Fibroblast of skin of abdomen (primary cell): ENCODE measurements at regions not wholly inside any gene's neighbourhood (a gene's known extent, or its start where the extent isn't known, plus 50 kb on each side); places are given as distances from the start of the nearest gene placed in this dataset.
A peak's percentile ranks its signal among the peaks of the same experiment; 100 is the strongest.

Source experiments
- DNase-seq: peaks from one replicate; pipeline ENCODE4 v3.0.0-alpha.2; 2013

DNA sequence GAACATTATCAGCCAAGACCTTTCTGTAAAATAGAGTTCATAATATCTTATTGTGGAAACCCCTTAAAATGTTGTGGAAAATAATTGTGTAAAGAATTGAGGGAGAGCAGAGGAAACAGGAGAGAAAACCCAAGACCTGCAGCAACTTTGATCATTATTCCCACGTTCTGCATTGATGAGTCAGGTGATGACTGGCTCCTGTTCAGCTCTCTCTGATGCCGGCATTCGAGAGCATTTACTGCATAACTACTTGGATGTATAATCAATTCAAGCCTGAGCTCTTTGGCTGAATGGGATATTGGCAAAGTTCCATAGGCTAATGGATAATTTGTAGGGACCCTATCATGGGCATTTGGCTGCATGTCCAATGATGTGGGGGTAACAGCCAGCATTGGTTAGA is 176.3 kb upstream of the ARID2 start:
- DNase-seq: no peak

DNA sequence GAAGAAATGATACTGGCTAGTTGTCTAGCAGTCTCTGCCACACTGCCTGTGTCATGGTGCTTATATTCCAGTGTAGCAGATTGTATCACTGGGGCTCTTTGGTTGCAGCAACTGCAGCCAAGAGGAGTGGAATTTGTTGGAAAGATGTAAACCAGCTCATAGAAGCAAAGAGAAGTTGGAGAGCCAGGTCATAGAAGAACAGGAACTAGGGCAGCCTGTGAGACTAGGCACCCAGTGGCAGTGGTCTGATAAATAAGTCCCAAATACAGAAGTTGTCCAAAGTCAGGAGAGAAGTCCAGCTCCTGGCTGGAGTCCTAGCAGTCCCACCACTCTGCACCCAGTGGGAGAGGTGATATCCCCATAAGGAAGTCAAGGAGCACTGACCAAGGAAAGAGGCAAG is 172.5 kb upstream of the ARID2 start:
- DNase-seq: no peak

DNA sequence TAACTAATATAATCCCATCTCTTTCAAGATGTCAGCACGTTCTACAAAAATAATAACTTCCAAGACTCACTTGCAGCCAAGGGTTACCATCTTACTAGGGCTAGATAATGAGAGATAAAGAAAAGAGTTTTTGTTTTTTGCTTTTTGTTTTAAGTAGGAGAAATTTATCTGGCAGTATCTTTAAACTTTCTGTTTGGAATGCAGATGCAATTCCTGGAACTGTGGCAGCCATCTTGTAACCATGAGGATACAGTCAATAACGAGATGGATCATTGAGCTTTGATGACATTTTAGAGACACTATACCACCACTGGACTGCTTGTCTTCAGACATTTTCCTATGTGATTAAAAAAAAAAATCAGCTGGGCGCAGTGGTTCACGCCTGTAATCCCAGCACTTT is 171.2 kb upstream of the ARID2 start:
- DNase-seq: no peak

DNA sequence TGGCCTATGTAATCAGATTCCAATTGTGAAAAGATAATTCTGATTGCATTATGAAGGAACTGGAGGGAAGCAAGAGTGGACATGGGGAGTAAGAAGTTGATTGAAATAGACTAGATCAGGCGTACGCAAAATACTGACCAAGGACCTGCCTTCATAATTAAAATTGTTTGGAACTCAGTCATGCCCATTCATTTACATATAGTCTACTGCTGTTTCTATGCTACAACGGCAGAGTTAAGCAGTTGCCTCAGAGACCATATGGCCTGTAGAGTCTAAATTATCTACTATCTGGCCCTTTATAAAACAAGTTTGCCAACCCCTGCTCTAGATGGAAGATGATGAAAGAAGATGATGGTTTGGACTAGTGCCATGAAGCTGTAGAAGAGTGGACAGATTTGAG is 170.0 kb upstream of the ARID2 start:
- no peak for DNase-seq

DNA sequence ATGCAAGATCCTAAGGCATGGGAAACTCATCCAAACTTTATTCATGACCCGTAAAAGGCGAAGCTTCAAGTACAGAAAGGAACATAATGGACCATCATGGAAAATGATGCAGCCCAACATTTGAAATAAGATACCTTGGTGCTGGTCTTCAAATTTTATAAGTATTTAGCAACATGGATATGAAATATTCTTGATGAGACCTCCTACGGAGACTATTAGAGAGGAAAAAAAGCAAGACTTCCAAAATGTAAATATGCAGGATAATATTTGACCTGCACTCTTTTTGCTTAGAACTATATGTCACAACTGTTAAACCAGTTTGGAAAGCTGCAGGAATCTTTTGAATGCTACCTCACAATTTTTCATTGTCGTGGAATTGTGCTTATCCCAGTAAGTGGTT is 168.8 kb upstream of the ARID2 start:
- DNase-seq: no peak

DNA sequence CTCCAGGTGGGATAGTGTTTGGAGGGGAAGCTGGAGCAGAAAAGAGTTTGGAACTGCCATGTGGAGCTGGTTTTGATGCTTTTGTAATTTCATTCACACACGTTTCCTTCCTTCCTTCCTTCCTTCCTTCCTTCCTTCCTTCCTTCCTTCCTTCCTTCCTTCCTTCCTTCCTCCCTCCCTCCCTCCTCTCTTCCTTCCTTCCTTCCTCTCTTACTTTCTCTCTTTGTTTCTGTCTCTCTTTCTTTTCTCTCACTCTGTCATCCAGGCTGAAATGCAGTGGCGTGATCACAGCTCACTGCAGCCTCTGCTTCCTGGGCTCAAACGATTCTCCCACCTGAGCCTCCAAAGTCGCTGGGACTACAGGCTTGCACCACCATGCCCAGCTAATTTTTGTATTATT is 168.0 kb upstream of the ARID2 start:
- DNase-seq: no peak

DNA sequence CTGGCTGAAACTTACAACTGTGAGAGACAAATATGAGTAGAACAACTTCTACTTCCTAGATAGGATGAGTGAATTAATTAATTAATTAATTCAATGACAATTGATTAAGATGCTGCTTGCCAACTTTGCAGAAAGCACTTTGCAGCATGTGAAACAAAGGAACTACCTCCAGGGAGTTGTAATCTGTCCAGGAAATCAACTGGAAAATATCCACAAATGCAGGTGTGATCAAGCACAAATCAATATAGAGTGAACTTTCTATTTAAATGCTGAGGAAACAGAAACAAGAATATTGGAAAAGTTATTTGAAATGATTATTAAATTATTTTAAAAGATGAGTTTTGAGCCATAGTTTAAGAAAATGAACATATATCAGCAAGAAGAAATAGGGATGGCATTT is 163.9 kb upstream of the ARID2 start:
- no peak for DNase-seq

DNA sequence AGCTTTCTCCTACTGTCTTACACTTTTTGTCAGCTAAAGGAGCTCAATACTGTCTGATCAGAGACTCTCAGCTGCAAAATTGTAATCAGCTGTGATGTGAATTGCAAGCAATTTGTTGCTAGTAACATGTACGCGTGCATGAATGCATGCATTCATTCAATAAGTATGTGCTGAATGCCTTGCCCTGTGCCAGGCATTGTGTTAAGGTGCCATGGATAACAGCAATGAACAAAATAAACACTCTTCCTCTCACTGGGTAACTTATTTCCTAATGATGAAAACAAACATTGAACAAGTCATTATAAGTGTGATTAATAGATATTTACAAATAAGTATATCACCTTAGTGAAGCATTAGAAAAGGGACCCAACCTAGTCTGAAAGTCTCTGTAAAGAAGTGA is 163.2 kb upstream of the ARID2 start:
- no peak for DNase-seq

DNA sequence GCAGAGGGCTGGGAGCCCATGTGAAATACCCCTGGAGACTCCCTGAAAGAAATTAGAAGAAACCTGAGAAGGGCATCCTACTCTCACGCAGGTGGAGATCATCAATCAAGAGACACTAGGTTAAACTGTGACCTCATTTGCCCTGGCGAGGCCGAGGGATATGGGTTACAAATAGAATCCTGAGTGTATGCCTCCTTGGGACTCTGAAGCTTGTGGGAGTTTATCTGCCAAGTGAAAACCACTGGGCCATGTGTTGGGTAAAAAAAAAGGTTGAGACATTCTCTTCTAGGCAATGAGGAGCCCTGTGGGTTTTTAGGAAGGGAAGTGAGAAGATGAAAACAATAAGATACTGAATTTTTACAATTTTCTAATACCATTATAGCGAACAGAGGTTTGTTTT is 160.7 kb upstream of the ARID2 start:
- no peak for DNase-seq

DNA sequence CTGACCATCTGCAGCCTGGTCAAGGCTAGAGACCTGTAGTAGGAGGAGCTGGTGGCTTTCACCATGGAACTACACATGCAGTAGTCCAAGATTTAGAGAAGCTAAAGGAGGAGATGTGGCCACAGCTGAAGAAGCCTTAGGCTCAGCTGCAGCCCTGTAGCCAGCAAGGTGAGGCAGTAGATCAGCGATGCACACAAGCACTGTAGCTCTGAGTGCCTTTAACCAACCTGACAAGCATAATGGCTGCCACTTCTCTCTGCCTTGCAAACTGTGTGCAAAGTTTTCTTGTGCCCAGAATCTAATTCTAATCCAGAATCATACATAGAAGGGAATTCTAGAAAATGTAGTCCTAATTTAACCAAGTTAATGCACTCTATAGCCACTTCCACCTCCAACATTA is 159.0 kb upstream of the ARID2 start:
- DNase-seq: no peak

DNA sequence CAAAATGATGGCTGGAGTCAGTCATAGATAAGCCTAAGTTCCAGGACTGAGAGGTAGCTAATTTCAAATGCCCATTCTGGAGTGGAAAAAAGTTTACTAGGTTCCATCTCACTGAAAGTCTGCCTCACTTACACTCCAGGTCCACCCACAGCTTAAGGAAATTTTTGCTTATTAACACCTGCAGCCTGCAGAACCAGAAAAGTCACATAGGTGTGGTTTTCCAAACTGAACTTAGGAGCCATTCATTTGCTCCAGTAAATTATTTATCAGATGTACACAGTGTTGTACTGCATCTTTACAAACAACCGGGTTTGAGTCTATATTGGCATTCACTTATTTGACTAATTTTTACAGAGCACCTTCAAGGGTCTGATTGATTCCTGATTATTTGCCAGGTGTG is 157.4 kb upstream of the ARID2 start:
- no peak for DNase-seq

DNA sequence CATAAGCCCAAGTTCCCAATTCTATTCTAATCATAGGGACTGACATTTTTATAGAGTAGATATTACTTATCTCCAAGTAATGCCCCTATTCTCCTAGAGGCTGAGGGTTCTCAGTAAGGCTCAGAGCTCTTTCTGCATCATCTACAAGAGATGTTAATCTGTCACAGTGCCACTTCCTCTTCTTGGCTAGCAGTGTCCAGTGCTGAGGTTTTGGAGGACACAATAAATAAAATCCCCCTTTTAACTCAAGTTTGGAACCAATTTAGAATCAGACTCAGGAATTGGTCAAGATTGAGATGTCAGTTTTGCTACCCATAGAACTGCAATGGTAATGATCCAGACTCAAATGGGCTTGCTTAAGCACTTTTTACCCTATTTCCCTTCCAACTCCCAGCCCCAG is 154.1 kb upstream of the ARID2 start:
- no peak for DNase-seq

DNA sequence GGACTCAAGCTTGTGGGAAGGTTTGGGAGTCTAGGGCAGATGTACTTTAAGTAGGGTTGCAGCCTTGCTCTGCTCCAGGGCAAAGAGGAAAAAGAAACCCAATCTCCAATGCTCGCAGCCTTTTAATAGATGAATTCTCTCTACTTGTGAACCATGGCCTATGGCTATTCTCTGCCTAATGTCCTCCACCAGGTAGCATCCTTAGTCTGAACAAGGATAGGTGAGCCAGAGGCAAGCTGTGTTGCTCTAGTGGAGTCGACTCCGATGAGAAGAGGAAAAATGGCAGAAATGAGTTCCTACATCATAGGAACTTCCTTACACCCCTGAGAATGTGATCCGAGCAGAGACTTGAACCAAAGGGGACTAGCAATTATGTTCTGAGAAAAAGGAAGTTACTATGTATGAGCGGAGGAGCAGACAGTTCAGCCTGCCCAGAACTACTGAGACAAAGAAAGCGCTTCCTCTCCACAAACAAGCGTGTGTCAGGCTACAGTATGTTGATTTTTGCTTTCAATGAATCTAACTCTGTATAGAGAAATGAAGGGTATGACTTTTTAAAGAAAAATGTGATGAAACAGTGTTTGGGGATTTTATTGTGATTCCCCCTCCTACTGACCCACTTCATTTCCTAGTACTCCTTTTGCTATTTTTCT is 153.6 kb upstream of the ARID2 start:
- DNase-seq: no peak

DNA sequence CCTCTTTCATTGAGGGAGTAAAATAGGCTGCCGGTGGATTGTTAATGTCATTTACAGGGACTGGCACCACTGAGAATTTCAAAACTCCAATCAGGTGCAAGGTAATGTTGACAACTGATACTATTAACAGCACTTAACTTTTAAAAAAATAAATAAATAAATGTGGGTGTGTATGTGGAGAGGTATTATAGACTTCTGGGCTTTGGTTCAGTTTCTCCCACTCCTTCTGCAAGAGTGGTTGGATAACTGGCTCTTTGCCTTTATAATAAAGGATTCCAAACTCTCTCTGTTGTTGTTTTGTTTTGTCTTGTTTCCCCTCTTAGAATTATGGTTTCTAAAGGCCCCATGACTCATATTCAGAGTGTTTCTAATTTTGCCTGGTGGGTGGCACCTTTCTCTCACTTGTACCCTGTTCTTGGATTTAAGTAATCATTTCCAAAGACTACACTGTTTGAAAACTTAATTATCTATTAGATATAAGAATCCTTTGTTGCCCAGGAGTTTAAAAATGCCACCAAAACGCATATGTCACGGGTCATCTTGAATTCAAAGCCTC is 151.6 kb upstream of the ARID2 start:
- DNase-seq: no peak

DNA sequence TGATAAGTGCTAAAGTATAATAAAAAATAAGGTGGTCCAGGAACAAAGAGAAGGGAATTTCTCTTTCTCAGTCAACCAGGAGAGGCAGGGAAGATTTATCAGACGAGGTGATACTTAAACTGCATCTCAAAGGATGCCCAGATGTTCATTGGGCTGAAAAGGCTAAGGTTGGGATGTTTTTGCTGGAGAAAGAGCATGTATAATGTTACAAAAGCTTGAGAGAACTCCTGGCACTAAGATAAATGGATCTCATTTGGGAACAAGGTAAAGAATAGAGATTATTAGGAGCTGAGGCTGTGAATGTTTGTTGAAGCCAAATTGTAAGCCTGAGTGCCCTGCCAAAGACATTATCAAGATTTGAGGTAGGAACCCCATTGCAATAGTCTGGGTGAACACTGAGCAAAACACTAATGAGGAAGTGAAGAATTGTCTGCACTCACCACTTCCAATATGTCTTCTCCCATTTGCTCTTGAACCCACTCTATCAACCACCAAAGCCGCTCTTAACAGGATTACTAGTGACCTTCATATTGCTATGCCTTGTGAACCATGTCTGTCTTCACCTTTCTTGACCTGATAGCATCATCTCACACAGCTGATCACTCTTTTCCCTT is 149.0 kb upstream of the ARID2 start:
- DNase-seq: no peak

DNA sequence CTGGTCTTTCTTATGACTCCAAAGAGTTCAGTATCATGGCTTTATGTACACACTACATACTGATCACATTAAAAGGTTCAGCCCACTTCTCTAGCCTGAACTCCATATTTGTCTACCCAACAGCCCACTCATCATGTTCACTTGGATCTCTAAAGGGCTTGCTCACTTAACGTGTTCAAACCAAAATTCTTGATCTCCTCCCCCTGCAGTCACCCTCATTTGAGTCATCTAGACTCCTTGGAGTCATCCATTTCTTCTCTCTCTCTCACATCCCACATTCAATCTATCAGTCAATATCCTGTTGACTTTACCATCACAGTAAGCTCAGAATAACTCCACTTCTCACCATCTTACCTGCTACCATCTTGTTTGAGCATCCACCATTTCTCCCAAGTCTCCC is 148.4 kb upstream of the ARID2 start:
- DNase-seq: no peak

DNA sequence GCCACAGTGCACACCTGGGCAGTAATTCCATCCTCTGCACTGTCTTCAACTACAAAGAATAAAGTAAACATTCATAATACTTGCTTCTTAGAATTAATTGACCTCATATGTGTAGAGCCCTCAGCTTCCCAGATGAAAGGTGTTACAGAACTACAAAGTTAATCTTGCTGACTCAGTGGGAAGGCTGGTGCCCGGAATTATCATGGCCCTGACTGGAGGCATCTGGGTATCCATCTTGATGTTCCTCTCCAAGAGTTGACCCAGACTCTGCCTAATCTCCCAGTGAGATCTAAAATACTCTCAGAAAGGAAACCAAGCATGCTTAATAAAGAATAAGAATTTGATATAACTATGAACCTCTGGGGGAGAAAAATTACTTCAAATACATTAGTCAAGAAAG is 147.0 kb upstream of the ARID2 start:
- no peak for DNase-seq

DNA sequence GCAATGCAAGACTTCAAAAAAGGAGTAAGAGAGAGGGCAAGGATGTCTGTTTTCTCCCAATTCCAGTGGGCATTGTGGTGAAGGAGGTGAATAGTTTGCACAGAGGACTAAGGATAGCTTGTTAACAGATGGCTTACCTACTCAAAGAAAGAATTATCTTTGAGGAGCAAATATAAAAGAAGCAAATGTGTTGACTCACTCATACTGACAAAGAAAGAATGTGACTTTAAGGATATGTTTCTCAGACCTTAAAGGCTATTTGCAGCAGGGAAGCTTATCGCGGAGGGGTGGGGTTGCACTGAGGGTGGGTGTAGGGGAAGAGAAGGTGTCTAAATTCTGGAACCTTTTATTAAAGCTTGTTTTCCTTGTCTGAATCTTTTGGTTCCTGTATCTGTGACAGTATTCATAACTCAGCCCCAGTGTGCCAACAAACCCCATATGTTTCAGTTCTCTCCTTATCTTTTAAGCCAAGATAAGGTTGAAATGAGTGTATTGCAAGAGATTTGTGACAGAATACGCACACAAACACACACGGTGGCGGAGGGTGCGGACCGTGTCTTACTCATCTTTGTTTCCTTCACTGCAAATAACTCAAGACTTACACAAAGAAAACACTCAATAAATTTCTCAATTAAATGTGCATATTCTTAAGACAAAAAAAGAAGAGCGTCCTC is 146.4 kb upstream of the ARID2 start:
- DNase-seq: peak; percentile 17

DNA sequence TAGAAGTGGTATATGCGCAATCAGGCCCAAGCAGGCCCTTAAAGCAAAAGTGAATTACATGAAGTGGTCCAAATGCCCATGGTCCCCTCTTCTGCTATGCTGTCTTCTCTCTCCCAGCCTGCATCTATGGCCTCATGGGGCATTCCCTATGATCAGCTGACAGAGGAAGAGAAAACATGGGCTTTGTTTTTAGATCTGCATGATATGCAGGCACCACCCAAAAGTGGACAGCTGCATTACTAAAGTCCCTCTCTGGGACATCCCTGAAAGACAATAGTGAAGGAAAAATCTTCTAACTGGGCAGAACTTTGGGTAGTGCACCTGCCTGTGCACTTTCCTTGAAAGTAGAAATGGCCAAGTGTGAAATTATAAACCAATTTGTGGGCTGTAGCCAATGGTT is 145.2 kb upstream of the ARID2 start:
- DNase-seq: no peak

DNA sequence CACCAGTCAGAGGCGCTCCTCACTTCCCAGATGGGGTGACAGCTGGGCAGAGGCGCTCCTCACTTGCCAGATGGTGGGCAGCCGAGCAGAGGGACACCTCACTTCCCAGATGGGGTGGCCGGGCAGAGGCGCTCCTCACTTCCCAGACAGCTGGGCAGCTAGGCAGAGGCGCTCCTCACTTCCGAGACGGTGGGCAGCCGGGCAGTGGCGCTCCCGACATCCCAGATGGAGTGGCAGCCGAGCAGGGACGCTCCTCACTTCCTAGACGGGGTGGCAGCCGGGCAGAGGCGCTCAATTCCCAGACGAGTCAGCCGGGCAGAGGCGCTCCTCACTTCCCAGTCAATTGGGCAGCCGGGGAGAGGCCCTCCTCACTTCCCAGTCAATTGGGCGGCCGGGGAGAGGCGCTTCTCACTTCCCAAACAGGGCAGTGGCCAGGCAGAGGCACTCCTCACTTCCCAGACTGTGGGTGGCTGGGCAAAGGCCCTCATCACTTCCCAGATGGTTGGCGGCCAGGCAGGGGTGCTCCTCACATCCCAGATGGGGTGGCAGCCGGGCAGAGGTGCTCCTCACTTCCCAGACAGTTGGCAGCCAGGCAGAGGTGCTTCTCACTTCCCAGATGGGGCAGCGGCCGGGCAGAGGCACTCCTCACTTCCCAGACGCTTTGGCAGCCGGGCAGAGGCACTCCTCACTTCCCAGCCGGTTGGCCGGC is 143.8 kb upstream of the ARID2 start:
- no peak for DNase-seq

DNA sequence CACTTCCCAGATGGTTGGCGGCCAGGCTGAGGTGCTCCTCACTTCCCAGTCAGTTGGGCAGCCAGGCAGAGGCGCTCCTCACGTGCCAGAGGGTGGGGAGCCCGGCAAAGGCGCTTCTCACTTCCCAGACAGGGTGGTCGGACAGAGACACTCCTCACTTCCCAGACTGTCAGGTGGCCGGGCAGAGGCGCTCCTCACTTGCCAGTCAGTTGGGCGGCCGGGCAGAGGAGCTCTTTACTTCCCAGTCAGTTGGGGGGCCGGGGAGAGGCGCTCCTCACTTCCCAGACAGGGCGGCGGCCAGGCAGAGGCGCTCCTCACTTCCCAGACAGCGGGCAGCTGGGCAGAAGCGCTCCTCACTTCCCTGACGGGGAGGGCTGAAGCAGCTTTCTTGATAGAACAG is 143.0 kb upstream of the ARID2 start:
- DNase-seq: no peak

DNA sequence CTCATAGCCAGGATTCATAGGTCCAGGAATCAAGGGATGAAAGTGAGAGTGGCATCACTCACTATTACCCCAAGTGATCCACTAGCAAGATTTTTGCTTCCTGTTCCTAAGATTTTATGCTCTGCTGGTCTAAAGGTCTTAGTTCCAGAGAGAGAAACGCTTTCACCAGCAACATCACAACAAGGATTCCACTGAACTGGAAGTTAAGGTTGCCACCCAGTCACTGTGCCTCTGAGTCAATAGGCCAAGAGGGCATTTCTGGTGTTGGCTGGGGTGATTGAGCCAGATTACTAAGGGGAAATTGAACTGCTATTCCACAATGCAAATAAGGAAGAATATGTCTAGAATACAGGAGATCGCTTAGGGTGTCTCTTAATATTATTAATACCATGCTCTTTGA is 142.5 kb upstream of the ARID2 start:
- DNase-seq: no peak

DNA sequence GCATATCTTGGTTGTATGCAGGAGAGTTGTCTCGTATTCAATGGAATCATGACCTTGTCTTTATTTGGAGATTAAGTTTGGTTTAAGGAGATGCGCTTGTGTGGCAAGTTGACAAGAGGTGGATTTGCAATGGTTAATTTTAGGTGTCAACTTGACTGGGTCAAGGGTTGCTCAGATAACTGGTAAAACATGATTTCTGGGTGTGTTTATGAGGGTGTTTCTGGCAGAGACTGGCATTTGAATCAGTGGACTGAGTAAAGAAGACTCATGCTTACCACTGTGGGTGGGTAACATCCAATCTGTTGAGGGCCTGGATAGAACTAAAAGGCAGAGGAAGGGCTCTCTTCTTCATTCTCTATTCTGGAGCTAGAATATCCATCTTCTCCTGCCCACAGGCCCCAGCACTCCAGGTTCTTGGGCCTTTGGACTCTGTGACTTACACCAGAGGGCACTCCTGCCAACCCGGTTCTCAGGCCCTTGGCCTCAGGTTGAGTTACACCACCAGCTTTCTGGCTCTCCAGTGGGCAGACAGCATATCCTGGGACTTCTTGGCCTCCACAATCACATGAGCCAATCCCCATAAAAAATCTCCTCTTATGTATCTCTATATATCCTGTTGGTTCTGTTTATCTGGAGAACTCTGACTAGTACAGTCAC is 141.5 kb upstream of the ARID2 start:
- no peak for DNase-seq
